Iris pigment epithelial cell (primary cell): ENCODE measurements at regions not wholly inside any gene's neighbourhood (a gene's known extent, or its start where the extent isn't known, plus 50 kb on each side); places are given as distances from the start of the nearest gene placed in this dataset.
"Not testable (repeated sequence)": the region's sequence is repeated elsewhere in the genome, so short reads cannot be mapped to it uniquely, and the experiment has no call there.

ENCODE experiments used
- DNase-seq: peaks from one replicate; pipeline ENCODE4 v3.0.0-alpha.2; 2011; ENCODE audit warnings: low read depth

DNA sequence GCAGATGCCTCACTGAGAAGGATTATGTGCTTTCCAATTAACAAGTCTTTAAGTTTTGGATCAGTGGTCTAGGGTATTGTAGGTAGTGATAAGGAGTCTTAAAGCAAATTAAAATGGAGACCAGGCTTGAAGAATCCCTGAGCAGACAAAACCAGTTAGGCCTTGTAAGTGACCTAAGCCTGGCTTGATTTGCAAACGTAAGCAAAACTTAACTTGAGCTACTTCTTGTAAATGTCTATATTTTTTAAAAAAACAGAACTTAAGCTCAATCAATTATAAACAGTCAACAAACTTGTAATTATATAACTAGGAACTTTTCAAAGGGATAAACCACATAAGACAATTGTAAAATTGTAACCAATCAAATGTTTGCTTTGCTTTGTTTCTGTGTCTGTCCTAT lies 72.7 kb upstream of the NALF2 start:
- DNase-seq: no peak

DNA sequence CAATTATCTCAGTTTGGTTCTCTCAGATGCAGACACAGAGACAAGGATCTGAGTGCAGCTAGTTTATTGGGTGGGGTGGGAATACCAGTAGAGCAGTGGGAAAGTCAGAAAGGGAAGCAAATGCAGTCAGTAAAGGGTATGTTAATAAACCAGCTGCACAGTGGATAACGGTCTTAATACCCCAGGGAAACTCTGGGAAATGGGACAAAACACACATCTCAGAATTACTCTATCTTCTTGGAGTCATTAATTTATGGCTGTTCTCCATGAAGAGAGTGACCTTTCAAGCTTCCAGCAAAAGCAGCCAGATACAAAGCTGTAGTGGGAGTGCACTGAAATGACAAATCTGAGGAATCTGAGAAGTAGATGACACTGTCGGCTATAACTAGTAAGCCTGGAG lies 73.3 kb upstream of the NALF2 start:
- DNase-seq: no peak

DNA sequence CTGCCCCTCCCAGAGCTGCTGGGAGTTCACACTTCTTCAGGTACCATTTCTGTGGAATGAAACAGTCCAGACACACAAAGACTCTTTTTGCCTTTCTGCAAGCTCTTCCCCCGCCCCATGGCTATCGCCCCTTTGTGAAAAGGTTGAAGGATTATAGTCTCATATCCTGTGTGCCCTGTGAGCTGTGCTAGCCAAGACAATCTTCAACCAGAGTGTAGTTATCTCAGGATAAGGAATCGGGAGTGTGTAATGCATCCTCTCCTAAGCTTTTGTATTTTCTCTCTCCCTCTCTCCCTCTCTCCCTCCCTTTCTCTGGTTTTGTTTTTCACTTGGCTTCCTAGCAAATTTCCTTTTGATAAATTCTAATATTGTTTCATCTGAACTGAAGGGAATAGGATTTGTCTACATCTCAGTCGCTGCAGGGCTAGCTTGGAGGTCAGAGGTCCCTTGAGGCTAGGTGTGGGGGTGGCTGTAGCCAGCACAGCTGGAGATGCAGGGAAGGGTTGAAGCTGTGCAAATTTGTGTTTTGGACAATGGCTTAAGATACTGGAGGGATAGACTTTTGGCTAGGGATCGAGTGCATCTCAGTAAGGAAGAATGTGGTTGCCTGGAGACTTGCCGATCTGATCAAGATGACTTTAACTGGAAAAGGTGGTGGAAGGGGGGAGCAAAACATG lies 74.6 kb upstream of the NALF2 start:
- no peak for DNase-seq

DNA sequence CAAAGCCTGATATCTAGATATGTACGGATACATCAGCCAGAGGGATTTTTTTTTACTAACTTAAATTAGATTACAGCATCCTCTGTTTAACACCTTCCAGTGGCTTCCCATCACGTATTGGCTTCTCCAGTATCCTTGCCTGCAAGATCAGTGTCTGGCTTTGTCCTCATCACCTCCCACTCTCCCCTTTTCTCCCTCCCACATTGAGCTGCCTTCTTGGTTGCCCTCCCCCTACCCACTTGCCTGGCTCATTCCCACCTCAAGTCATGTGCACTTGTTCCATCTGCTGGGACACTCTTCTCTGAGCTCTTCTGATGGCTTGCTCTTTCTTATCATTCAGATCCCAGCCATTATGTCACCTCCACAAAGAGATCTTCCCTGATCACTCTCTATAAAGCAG lies 75.9 kb upstream of the NALF2 start:
- no peak for DNase-seq

DNA sequence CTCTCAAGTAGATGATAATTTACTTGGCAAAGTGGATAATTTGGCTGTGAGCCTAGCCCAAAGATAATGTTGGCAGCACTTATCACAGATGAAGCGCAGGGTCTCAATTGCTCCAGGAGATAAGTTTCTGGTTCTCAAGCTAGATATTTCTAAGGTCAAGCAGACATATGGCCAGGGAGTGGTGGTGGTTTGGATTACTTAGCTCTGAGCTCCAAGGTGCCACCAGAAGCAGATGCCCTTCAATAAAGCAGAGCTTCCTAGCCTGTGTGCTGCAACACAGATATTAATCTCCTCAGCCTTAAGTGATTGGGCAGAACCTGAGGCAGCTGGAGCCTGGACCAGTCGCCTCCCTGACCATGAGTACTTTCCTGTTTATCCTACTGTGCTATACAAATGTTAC lies 79.2 kb upstream of the NALF2 start:
- no peak for DNase-seq

DNA sequence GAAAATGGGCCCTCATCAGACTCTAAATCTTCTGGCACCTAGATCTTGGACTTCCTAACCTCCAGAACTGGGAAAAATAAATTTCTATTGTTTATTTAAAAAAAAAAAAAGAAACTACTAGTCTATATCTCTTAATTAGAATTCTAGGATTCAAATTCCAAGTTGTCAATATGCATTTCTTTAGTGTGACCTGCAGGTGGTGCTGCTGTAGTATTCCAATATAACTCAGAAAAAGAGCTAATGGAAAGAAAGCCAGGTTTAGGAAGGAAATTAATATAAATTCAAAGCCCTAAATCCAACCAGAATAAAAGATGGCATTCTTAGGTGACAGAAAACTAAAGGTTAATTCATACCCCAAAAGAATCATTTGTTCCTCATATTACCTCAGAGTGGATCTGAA lies 80.0 kb upstream of the NALF2 start:
- DNase-seq: peak; percentile 24

DNA sequence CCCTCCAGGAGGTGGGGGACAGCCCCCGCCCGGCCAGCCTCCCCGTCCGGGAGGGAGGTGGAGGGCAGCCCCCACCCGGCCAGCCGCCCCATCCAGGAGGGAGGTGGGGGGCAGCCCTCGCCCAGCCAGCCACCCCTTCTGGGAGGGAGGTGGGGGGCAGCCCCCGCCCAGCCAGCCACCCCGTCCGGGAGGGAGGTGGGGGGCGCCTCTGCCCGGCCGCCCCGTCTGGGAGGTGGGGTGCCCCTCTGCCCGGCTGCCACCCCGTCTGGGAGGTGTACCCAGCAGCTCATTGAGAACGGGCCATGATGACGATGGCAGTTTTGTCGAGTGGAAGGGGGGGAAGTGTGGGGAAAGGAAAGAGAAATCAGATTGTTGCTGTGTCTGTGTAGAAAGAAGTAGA lies 81.9 kb upstream of the NALF2 start:
- not testable (repeated sequence) for DNase-seq

DNA sequence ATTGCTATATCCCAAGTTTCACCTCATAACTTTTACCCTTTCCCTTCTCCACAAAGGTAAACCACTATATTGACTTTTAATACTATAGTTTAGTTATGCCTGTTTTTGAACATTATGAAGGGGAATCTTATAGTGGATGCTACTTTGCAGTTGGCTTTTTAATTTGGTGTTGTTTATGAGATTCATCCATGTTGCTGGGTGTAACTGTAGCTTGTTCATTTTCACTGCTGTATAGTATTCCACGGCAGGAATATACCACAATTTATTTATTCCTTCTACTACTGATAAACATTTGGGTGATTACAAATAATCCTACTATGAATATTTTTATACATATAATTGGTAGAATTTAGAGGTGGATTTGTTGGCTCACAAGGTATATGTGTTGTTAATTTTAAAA lies 88.4 kb upstream of the NALF2 start:
- DNase-seq: no peak

DNA sequence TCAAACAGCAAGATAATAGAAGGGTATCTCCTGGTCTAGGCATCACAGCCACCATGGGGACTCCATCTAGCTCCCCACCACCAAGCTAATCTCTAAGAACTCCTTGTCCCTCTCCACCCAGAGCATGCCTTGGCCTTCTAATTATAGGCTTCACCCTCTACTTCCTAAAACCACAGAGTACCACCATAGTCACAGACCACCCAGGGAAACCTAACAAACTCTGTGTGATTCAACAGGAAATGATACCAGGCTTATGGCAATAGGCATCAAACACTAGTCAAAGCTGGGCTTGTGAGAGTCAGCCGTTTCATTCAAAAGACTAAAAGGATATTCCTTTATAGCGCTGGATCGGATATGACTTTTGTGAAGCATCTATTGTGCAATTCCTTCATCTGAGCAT lies 91.5 kb upstream of the NALF2 start:
- no peak for DNase-seq

DNA sequence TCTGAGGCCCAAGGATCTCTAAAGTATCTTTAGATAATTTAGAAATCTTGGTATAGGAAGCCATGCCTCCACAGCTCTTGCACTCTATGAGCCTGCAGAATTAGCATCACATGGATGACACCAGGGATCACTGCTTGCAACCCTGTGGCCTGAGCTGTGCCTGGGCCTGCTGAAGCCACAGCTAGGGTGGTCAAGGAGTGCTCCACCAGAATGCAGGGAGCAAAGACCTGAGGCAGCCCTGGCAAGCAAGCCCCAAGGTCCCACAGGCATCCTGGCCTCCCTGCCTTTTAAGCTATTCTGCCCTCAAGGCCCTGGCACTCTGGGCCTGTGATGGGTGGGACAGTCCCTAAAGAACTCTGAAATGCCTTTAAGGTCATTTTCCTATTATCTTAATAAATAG lies 105.2 kb upstream of the NALF2 start:
- DNase-seq: no peak

DNA sequence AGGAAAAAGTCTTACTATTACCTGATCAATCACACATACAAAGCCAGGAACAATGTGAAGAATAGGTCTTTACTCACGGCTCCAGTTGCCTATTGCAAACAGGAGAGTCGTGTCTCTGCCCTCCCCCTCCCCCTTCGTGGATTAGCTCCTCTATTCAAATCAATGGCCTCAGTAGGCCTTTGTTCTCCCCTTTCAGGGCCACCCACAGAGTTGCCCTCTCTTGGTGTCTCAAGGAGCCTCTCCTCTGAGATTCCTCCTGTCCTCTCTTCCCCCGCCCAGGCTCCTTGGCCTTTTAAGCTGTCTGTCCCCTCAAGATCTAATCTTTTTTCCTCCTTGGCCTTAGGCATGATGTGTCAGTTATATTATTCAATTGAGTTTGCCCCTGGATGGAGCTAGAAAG lies 107.2 kb upstream of the NALF2 start:
- no peak for DNase-seq

DNA sequence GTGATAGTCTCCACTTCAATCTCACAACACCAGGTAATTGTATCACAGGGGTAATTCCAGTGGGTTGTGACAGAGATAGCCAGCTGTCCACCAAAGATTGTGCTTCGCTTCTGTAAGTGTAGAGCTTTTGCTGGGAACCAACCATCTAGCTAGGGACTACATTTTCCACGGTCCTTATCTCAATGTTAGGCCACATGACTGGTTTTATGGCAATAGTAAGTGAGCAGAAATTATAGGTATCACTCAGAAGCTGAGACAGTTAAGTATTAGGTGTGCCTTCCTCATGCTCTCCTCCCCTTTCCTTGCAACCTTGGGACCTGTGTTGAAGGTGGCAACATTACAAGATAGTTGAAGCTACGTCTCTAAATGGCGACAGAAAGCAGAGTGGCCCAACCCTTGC lies 108.8 kb upstream of the NALF2 start:
- DNase-seq: no peak

DNA sequence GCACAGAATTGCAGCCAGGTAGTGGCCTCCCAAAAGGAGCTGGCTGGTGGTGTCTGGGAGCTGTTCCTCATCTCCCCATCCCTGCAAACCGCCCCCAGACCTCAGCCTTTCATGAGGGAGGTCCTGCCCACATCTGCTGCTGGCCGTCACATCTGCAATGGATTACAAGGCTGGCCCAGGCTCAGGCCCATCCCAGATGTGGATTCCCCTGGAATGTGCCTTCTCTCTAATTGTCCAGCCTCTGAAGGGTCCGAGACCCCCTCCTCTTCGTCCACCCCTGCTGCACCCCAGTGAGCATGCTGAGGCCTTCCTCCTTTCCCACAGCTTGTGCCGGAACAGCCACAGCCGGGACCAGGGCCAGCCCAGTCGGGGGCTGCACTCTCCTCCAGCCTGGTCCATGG lies 115.0 kb upstream of the NALF2 start:
- DNase-seq: no peak

DNA sequence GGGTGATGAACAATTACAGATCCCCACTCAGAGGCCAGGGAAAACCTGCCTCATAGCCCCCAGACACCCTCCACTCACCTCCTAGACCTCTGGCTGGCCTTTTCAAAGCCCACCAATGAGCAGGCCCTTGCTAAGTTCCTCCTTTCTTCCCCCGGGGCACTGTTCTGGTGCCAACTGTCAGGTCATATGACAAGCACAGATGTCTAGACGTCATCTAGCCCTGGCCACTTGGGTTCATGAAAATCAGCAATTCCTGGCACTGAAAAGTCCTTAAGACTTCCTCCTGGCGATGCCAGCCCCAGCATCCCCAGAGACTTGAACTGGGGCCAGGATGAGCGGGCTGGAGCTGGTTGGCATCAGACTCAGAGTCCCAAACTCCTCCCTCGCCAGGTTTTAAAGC lies 115.6 kb upstream of the NALF2 start:
- DNase-seq: no peak

DNA sequence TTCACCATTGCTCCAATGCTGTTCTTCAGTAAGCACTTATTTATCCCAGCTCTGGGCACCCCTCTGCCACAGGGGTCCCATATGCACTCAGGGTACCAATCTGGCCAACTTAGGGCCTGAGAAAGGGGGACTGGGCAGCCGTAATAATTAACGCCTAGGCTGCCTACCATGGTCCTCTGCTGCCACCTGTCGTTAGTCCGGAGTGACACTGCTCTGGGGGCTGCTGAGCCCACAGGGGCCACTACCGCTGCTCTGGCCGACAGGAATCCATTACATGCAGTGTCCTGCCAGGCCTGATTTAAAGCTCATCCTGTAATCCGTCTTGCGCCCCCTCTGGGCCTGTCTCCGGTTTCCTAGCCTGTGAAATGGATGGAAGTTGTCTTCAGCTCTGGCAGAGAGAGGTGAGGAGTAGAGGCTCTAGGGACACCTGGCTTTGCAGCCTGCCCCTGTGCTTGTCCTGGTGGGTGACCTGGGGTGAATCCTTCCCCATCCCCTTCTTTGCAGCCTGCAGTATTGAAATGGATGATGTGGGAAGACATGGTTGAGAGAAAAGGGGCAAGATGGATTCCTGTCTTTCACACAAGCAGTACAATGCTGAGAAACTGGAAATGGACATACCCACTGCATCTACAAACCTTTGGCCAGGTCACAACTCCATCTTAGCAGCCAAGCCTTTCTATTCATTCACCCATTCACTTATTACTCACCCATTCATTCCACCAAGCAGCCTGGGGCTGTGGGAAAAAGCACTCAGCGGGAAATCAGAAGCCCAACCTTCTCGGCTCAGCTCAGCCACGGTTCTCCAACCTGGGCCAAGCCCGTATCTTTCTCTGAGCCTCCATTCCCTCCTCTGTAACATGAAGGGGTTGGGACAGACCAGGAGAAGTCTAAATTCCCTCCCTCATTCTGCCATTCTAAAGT lies 116.3 kb upstream of the NALF2 start:
- DNase-seq: peak; percentile 20

DNA sequence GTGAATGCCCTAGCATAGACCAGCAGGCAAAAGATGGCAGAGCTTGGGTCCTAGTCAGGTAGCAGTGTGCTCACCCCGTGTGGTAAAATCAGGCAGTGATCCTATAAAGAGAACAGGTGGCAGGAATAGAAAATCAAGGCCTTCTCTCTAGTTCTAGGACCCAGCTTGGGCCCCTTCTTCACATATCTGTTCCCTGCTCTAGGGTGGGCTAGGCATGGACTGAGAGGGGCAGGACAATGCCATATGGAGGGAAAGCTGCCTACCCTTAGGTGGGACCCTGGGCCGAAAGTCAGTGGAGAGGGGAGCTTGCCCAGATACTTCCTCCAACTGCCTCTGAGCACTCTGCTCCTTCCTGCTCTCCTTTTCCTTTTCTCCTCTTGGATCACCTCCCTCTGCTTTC lies 117.4 kb upstream of the NALF2 start:
- DNase-seq: no peak

DNA sequence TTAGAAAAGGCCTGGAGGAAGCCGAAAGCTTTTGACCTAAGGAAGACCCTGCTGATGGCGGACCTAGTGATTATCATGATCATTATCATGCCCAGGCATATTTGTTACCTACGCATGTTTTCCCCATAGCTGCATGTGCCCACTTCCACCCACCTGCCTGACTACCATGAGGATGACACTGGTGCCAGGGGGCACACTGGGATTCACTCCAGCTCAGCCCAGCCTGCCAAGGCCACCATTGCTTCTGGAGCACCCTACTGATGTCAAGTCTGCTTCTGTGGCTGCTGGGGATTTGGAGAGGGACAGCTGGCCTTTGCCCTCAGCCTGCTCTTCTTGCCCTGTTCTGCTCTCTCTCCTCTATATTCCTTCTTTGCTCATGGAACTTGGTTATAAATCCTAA lies 124.7 kb upstream of the NALF2 start:
- no peak for DNase-seq

DNA sequence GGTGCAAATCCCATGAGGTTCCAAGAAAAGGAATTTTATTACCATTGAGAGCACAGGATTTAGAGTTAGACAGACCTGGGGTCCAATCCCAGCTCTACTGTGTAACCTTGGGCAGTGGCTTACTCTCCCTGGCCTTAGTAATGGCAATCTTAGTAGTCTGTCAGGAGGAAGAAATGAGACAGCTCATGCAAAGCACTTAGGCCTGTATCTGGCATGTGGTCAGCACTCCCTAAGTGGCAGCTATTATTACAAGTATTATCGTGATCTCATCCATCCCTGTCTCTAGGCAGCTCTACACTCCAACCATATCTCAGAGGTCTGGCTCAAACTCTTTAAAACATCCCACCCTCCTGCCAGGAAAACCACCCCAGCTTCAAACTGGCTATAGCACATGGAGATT lies 129.6 kb upstream of the NALF2 start:
- no peak for DNase-seq

DNA sequence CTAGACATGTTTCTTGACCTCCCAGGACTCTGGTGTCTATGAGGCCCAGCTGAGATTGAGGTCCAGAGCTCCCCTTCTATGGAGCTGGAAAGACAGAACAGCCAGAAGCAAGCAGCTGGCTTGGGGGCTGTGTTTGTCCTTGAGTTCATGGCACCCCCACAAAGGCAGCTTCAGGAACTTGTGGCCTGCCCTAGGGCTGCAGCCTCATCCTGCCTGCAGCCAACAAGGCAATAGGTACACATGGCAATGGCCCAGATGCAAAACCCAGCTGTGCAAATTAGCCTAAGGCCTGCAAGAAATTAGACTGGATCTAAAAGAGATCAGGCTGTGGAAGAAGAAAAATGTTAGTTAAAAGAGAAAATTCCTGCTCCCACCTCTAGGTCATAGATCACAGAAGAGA lies 131.7 kb upstream of the NALF2 start:
- no peak for DNase-seq

DNA sequence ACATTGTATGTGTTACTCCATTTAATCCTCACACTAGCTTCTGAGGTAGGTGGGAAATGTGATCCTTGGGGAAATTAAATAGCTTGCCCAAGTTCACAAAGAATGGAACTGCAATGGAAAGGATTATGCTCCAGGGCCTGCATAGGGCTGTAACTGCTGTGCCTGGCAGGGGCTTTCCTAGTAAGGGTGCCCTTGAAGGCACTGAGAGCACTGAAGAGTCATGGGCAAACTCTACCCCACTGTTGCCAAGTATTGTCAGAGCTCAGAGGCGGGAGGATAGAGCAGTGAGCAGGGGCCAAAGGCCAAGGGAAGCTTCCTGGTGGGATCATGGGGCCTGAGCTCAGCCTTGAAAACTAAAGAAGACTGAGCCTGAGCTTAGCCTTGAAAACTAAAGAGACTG lies 133.0 kb upstream of the NALF2 start:
- no peak for DNase-seq

DNA sequence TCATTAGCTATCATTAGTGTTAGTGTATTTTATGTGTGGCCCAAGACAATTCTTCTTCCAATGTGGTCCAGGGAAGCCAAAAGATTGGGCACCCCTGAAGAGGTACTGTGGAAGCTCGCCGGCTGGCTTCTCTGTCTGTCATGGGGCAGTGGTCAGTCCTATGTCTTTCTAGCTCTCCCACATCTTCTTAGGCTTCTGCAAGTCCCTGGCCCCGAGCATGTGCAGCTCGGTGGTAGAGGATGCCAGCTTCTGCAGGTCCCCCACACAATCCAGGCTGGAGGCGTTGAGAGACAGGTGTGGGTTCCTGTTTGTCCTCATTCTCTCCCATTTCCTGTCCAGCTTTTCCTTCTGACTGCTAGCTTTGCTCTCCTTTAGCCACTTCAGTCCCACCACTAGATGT lies 134.1 kb upstream of the NALF2 start:
- no peak for DNase-seq

DNA sequence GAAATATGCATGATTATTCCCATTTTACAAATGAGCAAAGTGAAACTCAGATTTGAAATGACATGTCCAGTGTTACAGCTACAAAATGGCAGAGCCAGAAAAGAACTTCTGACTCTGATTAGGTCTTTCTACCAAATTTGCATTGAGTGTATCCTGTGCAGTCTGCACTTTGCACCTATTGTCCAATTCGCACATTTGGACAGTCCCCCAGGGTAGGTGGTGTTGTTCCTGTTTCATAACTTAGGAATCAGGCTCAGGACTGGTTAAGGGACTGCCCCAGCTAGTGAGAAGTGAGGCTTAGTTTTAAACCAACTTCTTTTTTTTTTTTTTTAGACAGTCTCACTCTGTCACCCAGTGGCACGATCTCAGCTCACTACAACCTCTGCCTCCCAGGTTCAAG lies 137.9 kb upstream of the NALF2 start:
- DNase-seq: no peak

DNA sequence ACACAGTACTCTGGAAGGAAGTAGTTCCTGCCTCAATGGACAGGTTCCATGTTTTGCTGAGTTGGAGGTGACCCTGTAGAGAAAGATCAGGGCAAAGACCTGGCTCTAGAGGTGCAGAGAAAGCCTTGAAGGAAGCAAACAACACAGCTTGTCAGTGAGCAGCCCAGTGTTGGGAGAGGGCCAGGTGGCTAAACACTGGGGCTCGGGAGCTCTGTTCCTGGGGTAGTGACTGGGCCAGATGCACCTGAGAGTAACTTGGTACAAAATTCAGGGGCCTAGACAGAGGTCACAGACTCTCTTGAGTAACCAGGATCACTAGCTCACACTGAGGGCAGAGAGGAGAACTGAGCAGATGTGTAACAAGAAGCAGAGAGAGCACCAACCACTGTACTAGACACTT lies 138.4 kb upstream of the NALF2 start:
- no peak for DNase-seq

DNA sequence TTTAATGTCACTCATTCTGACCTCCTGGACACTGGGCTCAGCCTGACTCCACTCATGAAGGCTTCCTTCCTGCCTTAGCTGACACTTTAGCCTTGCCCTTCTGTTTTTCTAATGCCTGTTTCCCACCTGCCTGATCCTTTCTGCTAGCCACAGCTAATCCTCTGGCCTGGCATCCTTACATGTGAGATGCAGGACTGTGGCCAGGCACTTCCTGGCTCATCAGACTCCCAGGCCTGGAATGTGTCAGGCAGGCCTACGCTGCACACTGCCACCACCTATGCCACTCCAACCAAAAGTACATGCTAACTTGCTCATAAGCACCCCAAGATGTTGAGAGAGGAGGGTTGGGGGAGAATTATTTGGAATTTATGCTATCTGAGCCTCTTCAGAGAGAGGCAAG lies 138.8 kb upstream of the NALF2 start:
- no peak for DNase-seq
